ENCODE measurements at regions not wholly inside any gene's neighbourhood (a gene's known extent, or its start where the extent isn't known, plus 50 kb on each side); places are given as distances from the start of the nearest gene placed in this dataset.

DNA sequence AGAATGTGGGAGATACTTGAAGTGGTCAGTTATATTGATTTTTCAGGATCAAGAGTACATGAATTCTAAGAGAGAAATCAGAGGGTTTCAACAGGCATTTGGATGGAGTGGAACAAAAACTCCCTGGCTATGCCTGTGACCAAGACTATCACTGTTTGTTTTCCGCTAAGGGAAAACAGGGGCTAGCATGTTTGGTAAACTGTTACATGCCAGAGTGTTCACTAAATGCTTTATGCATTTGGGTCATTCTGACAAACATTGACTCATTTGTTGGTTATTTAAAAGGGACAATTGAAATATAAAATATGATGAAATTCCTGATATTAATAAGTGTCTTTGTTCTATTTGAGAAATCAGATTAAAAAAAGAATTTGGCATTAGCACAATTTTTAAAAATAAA, 603.9 kb upstream of the KCNMB2 start:
- DNase-seq = no peak

DNA sequence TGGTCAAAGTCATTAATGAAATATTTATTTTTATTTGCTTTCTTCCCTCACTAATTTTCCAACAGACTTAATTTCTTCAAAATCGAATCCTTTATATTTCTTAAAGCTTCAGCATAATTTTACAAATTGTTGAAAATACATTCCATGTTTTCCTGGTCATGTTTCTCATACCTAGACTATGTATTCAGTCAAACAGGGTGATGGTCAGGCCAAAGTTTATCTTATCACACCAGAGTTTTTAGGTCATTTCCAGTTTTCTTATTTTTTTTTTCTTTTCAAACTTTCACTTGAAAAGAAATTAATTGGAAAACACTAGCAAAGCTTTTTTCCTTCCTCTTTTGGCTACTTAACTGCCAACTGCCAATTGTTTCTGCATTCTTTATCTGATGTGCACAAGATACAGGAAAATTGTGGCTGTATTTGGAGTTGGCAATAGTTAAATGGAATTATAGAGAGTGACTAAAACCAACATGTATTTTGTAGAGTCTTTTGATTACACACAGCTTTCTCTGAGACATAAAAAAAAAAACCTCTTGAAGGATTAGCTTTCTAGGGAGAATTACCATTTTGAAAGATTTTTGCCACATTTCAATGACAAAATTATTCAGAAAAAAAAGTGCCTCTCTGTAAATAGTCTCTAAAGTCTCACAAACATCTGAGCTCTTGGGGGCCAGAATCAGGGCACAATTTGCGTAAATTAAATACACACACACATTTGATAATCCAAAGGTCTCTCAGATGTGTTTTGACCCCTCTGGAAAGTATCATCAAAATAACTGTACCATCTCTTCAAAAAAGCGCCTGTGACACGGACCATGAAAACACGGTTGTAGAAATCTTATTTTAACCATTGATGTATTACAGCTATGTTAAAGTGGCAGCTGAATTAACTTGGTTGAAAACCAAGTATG, 603.2 kb upstream of the KCNMB2 start:
- no peak for DNase-seq

DNA sequence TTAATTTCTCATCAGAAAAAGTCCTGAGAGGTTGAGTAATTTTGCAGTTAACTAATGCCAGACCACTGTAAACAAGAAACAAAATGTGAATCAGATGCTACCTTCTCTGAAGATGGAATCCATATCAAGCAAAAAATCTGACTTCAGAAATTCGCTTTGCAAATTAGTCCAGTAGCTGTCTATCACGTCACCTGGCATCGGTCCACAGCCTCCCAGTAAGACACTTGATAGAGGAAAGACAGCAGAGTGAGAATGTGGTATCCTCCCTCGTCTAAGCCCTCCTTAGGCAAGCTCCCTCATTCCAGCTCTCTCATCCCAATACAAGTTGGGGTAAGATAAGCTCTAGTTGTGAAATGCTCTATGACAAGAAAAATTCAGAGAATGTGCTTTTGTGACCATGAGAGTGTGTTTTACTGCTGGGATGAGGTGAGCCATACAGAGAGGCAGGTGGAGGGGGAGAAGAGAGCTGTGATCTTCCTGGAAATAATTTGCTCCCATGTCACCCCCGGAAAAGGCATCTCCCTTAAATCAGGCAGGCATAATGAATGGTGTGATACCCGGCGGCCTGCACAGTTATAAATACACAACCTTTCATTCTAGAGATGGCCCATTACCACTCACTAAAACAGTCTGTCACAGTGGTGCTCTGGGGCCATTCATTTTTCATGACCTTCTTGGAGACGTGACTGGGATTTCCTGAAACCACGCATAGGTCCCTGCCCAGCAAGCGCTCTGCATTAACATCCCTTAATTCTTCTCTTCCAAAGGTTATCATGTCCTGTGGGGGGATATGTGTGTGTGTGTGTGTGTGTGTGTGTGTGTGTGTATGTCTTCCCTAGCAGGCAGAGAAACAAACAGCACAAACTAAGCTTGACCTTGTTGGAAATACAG, 602.0 kb upstream of the KCNMB2 start:
- DNase-seq = no peak

DNA sequence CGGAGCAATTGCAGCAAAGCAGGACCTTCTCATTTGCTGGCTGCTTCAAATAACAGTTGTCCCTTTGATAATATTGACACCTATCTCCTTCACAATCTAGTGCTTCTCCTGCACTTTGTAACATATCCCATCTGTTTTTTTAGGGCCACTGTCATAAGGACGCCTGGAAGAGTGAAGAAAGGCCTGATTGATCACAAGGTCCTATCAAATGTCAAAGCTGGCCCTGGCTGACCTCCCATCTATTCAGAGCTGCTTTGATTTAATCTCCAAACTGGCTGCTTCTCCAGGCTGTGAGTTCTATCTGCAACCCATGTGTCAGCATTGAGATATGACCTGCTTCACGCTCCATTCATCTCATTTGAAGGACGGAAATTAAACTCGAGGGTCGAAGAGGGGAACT, 601.2 kb upstream of the KCNMB2 start:
- DNase-seq = no peak

DNA sequence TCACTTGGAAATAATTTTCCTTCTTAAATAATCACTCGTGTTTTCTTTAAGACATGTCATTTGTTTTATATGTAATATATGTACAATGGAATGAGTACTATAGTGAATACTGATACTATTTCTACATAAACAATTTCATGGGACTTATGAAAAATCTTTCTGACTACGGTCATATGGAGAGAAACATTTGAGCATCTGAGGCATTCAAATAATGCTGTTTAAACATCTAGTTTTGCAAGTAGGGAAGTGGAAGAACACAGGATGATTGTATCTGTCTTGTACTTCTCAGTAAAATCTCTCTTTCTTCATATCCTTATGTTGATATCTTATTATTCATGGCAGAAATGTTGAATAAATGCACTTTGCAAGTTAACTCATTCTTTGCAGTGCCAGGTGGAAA, 599.5 kb upstream of the KCNMB2 start:
- DNase-seq = no peak

DNA sequence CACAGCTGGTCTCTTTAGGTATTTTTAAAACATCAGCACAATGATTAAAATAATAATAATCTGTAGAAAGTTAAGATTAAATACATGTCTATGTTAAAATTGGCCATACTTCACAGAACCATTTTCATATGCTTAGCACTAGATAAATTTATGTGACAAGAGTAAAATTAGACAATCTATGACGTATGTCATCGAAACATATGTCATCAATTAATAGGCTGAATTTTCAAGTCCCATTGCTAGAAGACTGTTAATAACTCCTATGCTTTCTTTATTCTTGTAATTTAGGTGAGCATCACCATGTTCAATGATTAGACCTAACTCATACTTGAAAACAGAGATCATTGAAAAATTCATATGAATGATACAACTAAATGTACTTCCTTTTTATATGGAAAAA, 593.3 kb upstream of the KCNMB2 start:
- no peak for DNase-seq

DNA sequence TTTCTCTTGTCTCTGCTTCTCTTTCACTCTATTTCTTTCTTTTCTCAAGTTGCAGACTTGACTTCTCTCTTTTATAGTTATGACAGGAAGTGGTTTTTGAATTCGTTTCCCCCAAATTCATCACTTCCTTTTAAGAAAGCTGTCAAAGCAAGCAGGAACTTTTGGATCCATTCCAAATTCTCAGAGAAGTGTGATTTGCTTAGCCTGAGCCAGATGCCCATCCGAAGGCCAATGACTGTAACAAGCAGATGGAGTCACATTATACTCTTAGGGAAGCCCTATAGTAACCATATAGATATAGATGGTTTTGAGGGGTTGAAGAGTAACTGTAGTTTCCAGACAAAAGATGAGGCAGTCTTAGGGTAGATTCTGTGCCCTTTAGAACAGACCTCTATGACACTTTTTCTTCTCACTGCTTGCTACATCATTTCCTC, 592.0 kb upstream of the KCNMB2 start:
- no peak for DNase-seq

DNA sequence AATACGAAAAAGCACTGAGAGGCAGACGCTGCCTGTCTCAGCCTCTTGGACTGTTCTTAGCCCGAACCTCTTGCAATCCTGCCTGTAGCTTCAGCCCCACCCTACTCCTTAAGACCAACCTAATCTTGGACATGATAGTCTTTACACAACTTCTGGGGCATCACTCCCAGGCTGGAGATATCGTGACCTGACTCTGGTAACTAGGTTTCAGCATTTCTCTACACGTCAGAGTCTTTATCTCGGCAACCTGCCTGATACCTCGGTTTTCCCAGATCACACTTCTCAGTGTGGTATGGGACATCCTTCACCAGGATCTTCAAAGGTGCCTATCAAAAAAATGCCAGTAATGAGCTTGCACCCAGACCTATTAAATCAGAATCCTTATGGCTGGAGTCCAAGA, 590.2 kb upstream of the KCNMB2 start:
- no peak for DNase-seq

DNA sequence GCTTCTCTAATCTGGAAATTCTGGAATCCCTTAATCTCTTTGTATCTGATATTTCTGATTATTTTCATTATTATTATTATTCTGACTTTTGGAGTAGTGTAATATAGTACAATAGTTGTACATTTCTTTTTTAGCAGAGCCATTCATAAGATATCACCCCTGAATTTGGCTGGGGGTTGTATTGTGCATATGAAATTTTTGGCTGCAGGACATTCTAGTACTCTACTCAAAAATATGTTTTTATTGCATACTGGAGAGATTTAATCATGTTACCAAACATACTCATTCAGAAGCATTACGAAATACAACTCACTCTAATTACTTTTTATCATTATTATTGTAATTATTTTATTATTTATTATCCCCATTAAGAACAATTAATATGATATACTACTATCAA, 589.7 kb upstream of the KCNMB2 start:
- no peak for DNase-seq

DNA sequence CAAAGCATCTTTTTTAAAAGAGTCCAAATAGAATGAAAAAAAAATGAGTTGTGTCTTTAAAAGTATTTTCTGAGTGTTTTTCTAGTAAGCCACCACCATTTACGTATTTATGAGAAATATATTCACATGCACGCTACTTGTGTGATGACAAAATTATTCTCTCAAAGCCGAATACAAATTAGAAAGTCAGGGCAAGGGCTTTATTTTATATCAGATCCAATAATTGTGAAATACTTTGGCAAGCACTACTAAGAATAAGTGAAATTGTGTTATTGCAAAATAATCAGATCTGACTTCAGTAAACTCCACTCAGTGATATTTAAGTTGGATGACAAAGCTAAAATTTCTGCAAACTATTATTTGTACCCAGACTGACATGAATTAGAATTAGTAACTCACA, 589.3 kb upstream of the KCNMB2 start:
- DNase-seq = no peak

DNA sequence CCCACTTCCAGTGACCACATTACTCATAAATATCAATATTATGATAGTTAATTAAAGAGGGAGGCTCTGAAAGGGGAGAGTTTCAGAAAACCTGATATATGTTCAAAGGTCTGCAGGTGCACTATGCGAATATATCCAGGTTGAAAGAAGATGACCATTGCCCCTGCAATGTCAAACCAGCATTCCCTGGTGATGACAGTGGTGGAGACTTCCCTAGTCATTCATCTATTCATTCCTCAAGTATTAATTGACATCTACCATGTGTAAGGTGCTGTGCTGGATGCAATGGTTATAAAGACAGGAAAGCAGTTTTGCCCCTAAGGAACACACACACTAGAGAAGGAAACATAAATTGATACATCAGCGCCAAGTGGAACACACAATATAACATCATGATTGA, 588.3 kb upstream of the KCNMB2 start:
- no peak for DNase-seq

DNA sequence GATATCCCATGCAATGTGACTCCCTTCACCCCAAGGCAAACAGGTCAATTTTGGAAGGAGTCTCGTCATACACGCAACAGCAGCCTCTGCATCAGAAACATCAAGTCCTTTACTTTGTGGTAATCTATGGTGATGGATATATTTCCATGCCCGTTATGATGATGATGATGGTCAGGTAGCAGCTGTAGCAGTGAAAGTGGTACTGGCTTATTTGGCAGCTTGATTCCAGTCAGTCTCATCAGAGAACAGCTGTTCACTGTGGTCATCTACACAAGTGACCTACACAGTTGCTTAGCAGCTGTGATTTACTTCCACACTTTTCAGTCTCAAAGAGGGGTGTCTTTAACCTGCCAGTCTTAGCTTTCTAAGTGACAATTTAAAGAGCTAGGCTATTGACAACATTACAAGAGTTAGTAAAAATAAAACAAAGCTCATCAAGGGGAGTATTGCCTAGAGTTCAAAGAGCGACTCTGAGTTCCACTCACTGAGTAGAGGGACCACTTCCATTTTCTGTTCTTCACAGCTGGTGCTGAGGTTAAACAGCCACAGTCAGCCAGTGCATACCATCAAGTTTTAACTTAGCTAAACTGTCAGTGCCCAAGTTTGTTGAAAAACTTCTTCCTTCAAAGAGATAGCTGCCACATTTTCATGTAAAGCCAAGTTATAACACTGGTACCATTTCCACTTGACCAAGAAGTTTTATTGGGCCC, 587.4 kb upstream of the KCNMB2 start:
- DNase-seq = no peak

DNA sequence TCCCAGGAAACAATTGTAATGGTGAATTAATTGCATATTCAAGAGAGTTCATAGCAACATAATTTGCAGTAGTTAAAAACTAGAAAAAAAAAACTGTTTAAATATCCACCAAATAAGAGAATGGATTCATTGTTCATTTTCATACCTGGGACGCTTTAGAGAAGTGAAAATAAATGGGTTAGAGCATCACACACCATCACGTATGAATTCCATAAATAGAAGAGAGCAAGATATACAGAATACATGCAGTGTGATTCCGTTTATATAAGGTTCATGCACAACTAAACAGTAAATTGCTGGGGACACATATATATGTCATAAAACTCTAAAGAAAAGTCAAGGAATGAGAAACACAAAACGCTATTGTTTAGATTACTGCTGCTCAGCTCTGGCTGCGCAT, 577.0 kb upstream of the KCNMB2 start:
- DNase-seq = no peak

DNA sequence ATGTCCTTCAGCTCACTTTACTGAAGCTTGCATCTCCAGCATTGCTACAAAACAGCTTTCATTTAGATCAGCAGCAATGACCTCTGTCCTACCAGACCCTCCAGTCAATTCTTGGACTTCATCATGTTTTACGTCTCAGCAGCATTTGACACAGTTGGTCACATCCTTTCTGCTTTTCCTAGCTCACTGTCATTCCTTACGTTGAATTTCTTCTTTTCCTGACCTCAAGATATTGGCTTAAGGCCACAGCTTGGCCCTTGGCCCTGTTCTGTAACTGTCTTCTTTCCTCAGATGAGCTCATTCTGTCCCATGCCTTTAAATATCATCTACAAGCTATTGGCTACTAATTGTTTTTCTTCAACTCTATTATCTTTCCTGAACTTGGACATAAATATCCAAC, 576.2 kb upstream of the KCNMB2 start:
- no peak for DNase-seq

DNA sequence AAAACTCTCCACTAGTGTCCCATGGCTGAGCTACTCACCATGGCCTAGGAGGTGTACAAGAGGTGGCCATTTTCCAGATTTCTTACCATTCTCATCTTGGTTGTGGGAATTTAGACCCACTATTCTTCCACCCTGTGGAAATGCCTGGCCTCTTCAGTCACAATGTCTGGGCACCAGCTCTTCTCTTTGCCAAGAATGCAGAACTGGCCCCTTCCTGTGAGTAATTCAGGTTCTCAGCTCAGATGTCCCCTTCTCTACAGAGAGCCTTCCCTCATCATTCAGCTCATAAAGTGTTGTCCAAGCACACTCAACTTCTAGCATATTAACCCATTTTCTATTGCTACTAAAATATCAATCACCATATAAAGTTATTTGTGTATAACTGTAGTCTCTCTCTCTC, 575.5 kb upstream of the KCNMB2 start:
- DNase-seq = no peak

DNA sequence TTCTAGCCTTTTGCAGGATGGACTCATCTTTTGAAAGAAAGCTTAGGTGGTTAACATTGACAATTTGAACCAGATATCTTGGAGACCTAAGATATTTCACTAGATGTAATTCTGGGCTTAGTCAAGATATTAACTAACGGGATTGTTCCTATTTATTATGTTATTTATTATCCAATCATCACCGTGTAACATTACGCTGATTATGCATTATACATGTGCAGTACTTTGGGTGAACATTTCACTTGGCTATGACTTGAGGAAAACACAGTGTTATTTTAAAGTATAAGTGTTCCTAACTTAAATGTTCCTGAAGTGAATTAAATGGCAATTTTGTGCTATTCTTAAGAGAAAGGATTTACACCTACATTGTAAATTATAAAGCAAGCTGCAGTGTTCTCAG, 574.5 kb upstream of the KCNMB2 start:
- DNase-seq = no peak

DNA sequence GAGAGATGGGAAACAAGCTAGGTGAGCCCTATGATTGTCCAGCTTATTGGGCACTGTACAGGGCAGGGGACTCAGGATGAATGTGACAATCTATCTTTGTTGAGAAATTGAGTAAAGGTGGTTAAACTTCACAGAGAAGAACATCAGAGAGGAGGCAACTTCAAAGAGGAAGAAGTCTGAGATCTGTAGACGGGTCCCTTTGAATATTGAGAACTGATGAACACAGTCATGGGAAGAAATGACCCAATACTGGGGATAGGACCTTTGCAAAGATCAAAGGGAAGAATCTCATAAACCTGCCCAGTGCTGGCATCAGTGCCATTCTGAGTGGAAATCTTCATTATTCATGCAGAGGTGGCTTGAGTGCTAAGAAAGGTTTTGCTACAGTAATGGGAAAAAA, 569.7 kb upstream of the KCNMB2 start:
- no peak for DNase-seq

DNA sequence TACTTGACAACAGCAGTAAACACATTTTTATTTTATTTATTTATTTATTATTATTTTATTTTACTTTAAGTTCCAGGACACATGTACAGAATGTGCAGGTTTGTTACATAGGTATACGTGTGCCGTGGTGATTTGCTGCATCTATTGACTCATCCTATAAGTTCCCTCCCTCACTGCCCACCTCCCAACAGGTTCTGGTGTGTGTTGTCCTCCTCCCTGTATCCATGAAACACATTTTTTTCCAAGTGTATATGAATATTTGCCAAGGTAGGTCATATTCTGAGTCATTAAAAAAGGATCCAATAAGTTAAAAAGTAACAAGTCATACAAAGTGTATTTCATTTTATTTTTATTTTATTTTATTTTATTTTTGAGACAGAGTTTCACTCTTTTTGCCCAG, 567.3 kb upstream of the KCNMB2 start:
- no peak for DNase-seq

DNA sequence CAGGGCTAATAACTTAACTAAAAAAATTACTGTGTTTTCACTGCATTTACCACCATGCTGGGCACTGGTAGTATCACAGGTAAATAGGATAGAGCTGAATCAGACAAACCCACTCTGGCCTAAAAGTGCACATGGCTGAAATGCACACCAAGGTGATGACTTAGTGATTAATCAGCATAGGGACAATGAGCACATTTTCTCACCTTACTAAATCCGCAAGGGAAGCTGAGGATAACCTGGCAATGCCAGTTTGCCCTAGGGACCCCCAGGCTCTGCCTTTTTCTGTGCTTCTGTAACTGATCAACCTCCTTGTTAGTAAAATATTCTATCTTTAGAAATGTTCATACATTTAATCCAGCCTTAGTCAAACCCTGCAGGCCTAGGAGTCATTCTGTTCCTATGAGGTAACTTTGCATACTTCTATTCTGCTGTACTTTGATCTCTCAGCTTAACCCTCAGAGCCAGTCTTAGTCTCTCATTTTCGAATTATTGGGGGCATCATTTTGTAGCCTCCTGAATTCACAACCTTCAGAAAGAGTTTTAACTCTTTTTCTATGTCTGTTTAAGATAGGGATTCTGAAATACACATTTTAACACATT, 562.9 kb upstream of the KCNMB2 start:
- DNase-seq = no peak

DNA sequence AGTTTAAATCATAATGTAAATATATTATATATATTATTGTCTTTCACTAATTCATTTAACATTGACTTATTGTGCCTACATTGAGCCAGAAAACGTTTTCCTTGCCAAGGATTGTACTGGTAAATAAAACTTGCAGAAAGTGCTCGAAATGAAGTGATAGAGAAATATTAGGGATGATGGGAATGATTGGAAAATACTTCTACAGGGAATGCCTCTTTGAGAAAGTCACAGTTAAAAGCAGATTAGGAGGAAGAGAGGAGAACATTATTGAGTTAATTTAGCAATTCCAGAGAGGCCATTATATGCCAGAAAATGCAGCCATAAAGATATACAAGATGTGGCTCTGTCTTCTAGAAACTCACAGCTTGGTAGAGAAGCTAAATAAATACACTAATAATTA, 560.0 kb upstream of the KCNMB2 start:
- no peak for DNase-seq

DNA sequence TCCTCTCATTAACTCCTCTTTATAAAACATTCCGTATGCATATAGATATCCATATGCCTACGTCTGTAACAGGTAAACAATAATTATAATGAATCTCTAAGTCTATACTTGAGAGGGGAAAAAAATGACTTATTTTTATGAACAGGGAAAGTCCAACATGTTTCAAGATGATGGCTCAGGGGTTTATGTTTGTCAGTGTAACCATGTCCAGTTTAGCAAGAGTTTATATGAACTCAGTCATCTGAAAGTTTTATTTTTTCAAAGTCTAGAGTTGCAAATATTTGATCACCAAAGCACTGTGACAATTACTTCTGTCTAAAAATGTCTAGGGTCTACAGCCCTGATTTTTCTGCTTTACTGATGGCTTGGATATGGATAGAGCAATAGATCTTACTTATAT, 559.4 kb upstream of the KCNMB2 start:
- DNase-seq = no peak

DNA sequence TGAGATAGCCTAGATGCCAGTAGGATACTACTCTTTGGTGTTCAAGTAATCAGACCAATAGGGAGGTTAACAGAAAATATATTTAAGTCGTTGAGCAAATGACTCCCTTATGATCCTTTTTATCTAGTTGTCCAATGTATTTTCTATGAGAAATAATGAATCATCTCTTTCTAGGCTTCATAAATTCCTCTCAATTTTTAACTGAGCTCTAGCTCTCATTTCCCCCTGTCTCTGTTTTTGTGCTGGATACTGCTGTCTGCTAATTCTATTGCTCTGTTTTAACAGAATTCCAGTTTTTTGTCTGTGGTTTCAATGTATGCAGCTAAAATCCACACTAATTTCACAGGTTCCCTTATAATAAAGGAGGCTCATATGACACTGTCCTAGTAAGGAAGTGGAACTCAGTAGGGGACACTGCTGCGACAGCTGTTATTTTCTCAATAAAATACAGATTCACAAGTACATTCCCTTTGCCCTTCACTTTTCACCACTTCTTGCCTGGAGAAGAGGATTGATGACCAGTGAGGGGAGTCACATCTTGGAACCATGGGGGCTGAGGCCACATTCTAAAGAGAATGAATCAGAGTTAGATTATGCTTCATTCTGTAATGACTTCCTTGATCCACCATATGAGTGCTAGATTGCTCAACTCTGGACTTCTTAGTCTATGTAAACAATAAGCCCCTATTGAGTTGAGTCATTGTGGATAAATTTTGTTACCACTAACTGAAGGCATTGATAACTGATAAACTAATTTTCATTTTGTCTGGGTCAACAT, 558.7 kb upstream of the KCNMB2 start:
- DNase-seq = no peak

All from NCI-H1048 (cell line).